Activated naive CD8-positive, alpha-beta T cell treated with anti-CD3 and anti-CD28 coated beads, Interleukin-2, amount 10 ng/mL, durations not matched to agents 7 days and 5 days (primary cell): ENCODE measurements at regions not wholly inside any gene's neighbourhood (a gene's known extent, or its start where the extent isn't known, plus 50 kb on each side); places are given as distances from the start of the nearest gene placed in this dataset.

Source experiments
- ATAC-seq: fragments of 150-1000 bp; cut with Tn5 transposase; one replicate; pipeline ENCODE4 v1.10.0; 2021; ENCODE audit warnings: low read depth, moderate library complexity
- POLR2A ChIA-PET: fragments of 350-600 bp; sonication (Branson Sonifier 250); formaldehyde crosslinking; loops from one replicate; lab custom pipeline; 2021; ENCODE audit warnings: antibody characterized with exemption; lab: Charles Lee
- DNase-seq: peaks from one replicate; pipeline ENCODE4 v3.0.0; 2021
- H3K27ac Mint-ChIP-seq: one replicate; pipeline ENCODE4 v1.8.0; 2022; ENCODE audit warnings: mild to moderate bottlenecking, mixed read lengths
- H3K27me3 Mint-ChIP-seq: one replicate; pipeline ENCODE4 v1.8.0; 2022; ENCODE audit warnings: mild to moderate bottlenecking, moderate library complexity, mixed read lengths
- H3K36me3 Mint-ChIP-seq: one replicate; pipeline ENCODE4 v1.8.0; 2021; ENCODE audit warnings: mild to moderate bottlenecking, mixed read lengths
- H3K4me1 Mint-ChIP-seq: one replicate; pipeline ENCODE4 v1.8.0; 2021; ENCODE audit warnings: mixed read lengths
- H3K4me3 Mint-ChIP-seq: one replicate; pipeline ENCODE4 v1.8.0; 2022; ENCODE audit warnings: mild to moderate bottlenecking, moderate library complexity, mixed read lengths
- H3K9me3 Mint-ChIP-seq: one replicate; pipeline ENCODE4 v1.8.0; 2021; ENCODE audit warnings: mixed read lengths

- H3K36me3 Mint-ChIP-seq = no peaks in the 10 kb centered on the region
- peaks cover 4% of the 10 kb centered on the region for H3K27me3 Mint-ChIP-seq
- DNase-seq = no peak
- ATAC-seq = no peak
- no peak overlapping the region for H3K27ac Mint-ChIP-seq
- POLR2A ChIA-PET = no interaction called here
- H3K4me3 Mint-ChIP-seq = no peak overlapping the region
- peaks cover 14% of the 10 kb centered on the region for H3K9me3 Mint-ChIP-seq
- no peaks in the 10 kb centered on the region for H3K4me1 Mint-ChIP-seq
Measured at GRCh38 chr18:78884502-78884901, 95.1 kb upstream of the SALL3 start.

DNA sequence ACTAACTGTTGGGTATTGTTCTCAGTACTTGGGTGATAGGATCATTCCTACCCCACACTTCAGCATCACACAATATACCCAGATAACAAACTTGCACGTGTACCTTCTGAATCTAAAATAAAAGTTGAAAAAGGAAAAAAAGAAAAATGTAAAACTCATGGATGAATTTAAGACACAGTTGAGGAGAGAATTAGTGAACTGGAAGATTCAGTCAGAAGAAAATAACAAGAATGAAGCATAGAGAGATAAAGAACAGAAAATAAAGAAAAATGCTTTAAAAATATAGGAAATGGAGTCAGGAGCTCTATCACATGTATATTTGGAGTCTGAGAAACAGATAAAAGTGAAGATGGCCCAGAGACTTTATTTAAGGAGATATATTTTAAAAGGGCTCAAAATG is 90.4 kb upstream of the SALL3 start:
- DNase-seq (no peak), ATAC-seq (no peak)
- Mint-ChIP-seq H3K27me3 (peaks cover 4% of the 10 kb centered on the region), H3K4me1 (no peaks in the 10 kb centered on the region), H3K27ac (no peak overlapping the region), H3K4me3 (no peak overlapping the region), H3K36me3 (no peaks in the 10 kb centered on the region), H3K9me3 (peaks cover 18% of the 10 kb centered on the region)
- POLR2A ChIA-PET = no interaction called here

DNA sequence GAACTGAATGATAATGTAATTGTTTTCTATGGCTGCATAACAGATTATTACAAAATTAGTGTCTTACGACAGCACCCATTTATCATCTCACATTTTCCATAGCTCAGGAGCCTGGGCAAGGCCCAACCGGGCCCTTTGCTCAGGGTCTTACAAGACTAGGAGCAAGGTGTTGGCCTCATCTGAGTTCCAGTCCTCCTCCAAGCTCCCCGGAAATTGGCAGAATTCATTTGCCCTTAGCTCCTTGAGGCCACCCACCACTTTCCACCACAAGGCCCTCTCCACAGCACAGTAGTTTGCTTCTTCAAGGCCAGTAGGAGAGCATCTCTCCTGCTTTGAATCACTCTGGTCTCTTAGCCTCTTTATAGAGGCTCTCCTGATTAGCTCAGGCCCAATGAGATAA is 89.2 kb upstream of the SALL3 start:
- DNase-seq (no peak), ATAC-seq (no peak)
- POLR2A ChIA-PET = no interaction called here
- H3K4me3 Mint-ChIP-seq = no peak overlapping the region
- H3K27me3 Mint-ChIP-seq = peaks cover 2% of the 10 kb centered on the region
- H3K9me3 Mint-ChIP-seq = peaks cover 15% of the 10 kb centered on the region
- no peak overlapping the region for H3K27ac Mint-ChIP-seq
- no peaks in the 10 kb centered on the region for H3K4me1 Mint-ChIP-seq
- no peaks in the 10 kb centered on the region for H3K36me3 Mint-ChIP-seq

GRCh38 chr18:78891185-78891762 is 88.3 kb upstream of the SALL3 start:
- H3K36me3 Mint-ChIP-seq = no peaks in the 10 kb centered on the region
- H3K9me3 Mint-ChIP-seq = peaks cover 15% of the 10 kb centered on the region
- ATAC-seq (no peak), DNase-seq (no peak)
- H3K4me1 Mint-ChIP-seq = no peaks in the 10 kb centered on the region
- H3K27ac Mint-ChIP-seq = no peak overlapping the region
- H3K4me3 Mint-ChIP-seq = no peak overlapping the region
- peaks cover 2% of the 10 kb centered on the region for H3K27me3 Mint-ChIP-seq
- POLR2A ChIA-PET = no interaction called here

- Mint-ChIP-seq H3K9me3 (peaks cover 10% of the 10 kb centered on the region), H3K27ac (no peak overlapping the region), H3K4me3 (no peak overlapping the region), H3K27me3 (no peaks in the 10 kb centered on the region), H3K36me3 (no peaks in the 10 kb centered on the region), H3K4me1 (no peaks in the 10 kb centered on the region)
- ATAC-seq (no peak), DNase-seq (no peak)
- POLR2A ChIA-PET = no interaction called here
Measured at GRCh38 chr18:78892177-78892576, 87.4 kb upstream of the SALL3 start.

DNA sequence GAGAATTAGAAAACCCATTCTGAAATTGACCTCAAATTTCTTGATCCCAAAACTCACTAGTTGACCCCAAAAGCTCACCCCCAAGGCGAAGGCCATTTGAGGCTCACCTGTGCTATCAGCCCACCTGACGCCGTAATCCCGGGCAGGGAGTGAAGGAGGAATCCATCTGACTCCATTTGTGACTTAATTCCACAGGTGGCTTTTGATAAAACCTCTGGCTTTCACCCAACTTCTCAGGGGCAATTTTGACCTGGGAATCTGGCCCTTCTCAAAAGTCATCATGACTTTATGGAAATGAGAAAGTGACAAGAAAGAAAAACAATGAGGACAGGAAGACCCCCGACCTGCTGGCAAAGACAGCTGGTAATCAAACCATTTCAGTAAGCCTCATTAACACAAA is 86.9 kb upstream of the SALL3 start:
- H3K4me1 Mint-ChIP-seq = no peaks in the 10 kb centered on the region
- ATAC-seq (no peak), DNase-seq (no peak)
- no peaks in the 10 kb centered on the region for H3K27me3 Mint-ChIP-seq
- peaks cover 8% of the 10 kb centered on the region for H3K9me3 Mint-ChIP-seq
- no peaks in the 10 kb centered on the region for H3K36me3 Mint-ChIP-seq
- no peak overlapping the region for H3K4me3 Mint-ChIP-seq
- POLR2A ChIA-PET = no interaction called here
- H3K27ac Mint-ChIP-seq = no peak overlapping the region

DNA sequence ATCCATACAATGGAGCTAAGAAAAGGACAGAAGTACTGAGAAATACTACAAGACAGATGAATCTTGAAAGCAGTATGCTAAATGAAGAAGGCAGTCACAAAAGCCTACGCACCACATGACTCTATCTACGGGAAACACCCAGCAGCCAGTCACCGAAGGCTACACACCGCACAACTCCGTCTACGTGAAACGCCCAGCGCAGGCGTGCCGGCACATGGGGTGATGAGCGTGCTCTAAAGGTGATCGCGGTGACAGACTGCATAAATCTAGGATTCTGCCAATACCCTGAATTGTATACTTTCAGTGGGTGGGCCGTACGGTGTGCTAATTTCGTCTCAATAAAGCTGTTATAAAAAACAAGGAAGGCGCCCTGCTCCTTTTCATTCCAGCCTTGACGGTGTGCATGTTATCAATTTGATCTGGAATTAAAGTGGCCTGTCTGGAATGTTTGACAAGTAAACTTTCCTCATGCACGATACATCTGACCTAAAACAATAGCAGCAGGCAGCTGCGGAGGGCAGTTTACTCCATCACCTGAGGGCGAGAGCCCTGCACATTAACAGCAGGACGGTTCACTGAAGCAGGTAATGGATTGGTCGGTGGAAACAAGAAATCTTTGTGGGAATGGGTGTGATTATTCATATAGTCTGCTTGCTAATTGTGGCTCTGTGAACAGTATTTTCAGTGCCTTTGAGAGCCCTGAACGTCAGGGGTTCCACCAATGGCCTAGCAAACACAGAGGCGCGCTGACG is 86.2 kb upstream of the SALL3 start:
- Mint-ChIP-seq H3K27me3 (no peaks in the 10 kb centered on the region), H3K27ac (no peak overlapping the region), H3K4me3 (no peak overlapping the region), H3K36me3 (no peaks in the 10 kb centered on the region), H3K4me1 (no peaks in the 10 kb centered on the region), H3K9me3 (peaks cover 8% of the 10 kb centered on the region)
- no peak for ATAC-seq
- DNase-seq = no peak
- POLR2A ChIA-PET = no interaction called here

- no peaks in the 10 kb centered on the region for H3K4me1 Mint-ChIP-seq
- no peak overlapping the region for H3K27ac Mint-ChIP-seq
- H3K9me3 Mint-ChIP-seq = peaks cover 10% of the 10 kb centered on the region
- no peak overlapping the region for H3K4me3 Mint-ChIP-seq
- DNase-seq (no peak), ATAC-seq (no peak)
- POLR2A ChIA-PET = no interaction called here
- no peaks in the 10 kb centered on the region for H3K27me3 Mint-ChIP-seq
- no peaks in the 10 kb centered on the region for H3K36me3 Mint-ChIP-seq
Measured at GRCh38 chr18:78894033-78894305, 85.6 kb upstream of the SALL3 start.

- Mint-ChIP-seq H3K36me3 (no peaks in the 10 kb centered on the region), H3K27me3 (no peaks in the 10 kb centered on the region), H3K4me3 (no peak overlapping the region), H3K9me3 (peaks cover 9% of the 10 kb centered on the region), H3K27ac (no peak overlapping the region), H3K4me1 (no peaks in the 10 kb centered on the region)
- ATAC-seq = no peak
- no peak for DNase-seq
- POLR2A ChIA-PET = no interaction called here
Measured at GRCh38 chr18:78895207-78896001, 84.2 kb upstream of the SALL3 start.

DNA sequence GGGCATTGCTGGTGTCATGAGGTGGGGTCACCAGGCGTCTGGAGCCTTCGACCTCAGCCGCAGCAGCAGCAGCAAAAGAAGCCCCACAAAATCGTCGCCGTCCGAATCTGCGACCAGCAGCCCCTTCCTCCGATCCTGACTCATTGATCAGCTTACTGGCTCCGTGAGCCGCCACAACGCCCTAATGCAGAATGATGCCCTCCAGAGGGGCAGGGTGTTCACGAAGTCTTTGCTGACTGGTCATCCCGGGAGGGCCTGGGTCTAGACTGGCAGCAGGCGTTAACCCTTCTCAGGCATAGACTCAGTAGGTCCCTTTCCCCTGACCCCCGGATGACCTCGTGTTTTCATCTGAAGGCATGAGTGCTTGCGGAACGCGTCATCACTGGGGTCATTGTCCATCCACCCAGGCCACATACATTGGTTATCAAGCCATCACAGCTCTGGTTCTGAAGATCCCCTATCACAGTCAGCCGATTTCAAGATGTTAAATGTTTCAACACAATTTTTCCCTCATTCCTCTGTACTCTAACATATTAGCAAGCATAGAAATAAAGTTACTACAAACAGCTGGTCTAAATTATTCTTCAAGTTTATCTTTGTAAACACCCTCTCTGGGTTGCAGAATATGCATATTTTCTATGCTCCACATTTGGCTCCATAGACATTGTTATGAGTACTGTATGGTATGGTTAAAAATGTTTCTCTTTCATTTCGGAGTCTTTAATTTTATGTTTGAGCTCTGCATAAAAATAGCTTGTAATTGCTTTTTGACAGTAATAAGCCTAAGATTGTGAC is 83.3 kb upstream of the SALL3 start:
- POLR2A ChIA-PET = no interaction called here
- Mint-ChIP-seq H3K36me3 (no peaks in the 10 kb centered on the region), H3K4me1 (no peaks in the 10 kb centered on the region), H3K4me3 (no peak overlapping the region), H3K27me3 (no peaks in the 10 kb centered on the region), H3K9me3 (peaks cover 5% of the 10 kb centered on the region), H3K27ac (no peak overlapping the region)
- DNase-seq (no peak), ATAC-seq (no peak)

- ATAC-seq = no peak
- no peaks in the 10 kb centered on the region for H3K4me1 Mint-ChIP-seq
- no peaks in the 10 kb centered on the region for H3K36me3 Mint-ChIP-seq
- no peaks in the 10 kb centered on the region for H3K27me3 Mint-ChIP-seq
- H3K9me3 Mint-ChIP-seq = peaks cover 5% of the 10 kb centered on the region
- H3K27ac Mint-ChIP-seq = no peak overlapping the region
- no peak overlapping the region for H3K4me3 Mint-ChIP-seq
- no peak for DNase-seq
- POLR2A ChIA-PET = no interaction called here
Measured at GRCh38 chr18:78898066-78898465, 81.6 kb upstream of the SALL3 start.

- H3K36me3 Mint-ChIP-seq = no peaks in the 10 kb centered on the region
- peaks cover 5% of the 10 kb centered on the region for H3K9me3 Mint-ChIP-seq
- no peaks in the 10 kb centered on the region for H3K4me1 Mint-ChIP-seq
- DNase-seq (no peak), ATAC-seq (no peak)
- no peaks in the 10 kb centered on the region for H3K27me3 Mint-ChIP-seq
- no peak overlapping the region for H3K4me3 Mint-ChIP-seq
- POLR2A ChIA-PET = no interaction called here
- no peak overlapping the region for H3K27ac Mint-ChIP-seq
Measured at GRCh38 chr18:78898635-78899034, 81.0 kb upstream of the SALL3 start.

DNA sequence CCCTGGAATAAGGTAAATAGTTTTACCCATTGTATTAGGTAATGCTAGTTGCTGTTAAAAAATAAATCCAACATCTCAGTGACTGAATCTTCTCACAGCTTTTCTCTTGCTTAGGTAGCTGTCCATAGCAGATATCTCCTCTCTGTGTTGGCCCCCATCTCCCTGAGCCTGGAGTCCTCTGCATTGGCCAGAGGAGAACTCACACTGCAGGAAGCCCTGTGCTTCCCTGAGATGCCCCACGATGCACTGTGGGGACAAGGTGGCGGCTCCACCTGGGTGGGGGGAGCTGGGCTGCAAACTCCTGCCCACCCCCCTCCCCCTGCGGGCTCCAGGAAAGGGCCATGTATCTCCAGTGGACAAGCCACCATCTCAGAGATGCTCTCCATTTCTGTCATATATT is 80.4 kb upstream of the SALL3 start:
- H3K36me3 Mint-ChIP-seq = no peaks in the 10 kb centered on the region
- DNase-seq = no peak
- H3K4me1 Mint-ChIP-seq = no peaks in the 10 kb centered on the region
- POLR2A ChIA-PET = no interaction called here
- H3K27me3 Mint-ChIP-seq = no peaks in the 10 kb centered on the region
- no peak overlapping the region for H3K27ac Mint-ChIP-seq
- H3K4me3 Mint-ChIP-seq = no peak overlapping the region
- ATAC-seq = no peak
- H3K9me3 Mint-ChIP-seq = peaks cover 5% of the 10 kb centered on the region
